GM18907 (cell line): ENCODE measurements at regions not wholly inside any gene's neighbourhood (a gene's known extent, or its start where the extent isn't known, plus 50 kb on each side); places are given as distances from the start of the nearest gene placed in this dataset.

Experiments used
- ATAC-seq: cut with Tn5 transposase; IDR thresholded peaks from one replicate; pipeline ENCODE4 v1.9.1; 2021; ENCODE audit warnings: mild to moderate bottlenecking, moderate library complexity; ENCODE audit not compliant: unreplicated experiment

DNA sequence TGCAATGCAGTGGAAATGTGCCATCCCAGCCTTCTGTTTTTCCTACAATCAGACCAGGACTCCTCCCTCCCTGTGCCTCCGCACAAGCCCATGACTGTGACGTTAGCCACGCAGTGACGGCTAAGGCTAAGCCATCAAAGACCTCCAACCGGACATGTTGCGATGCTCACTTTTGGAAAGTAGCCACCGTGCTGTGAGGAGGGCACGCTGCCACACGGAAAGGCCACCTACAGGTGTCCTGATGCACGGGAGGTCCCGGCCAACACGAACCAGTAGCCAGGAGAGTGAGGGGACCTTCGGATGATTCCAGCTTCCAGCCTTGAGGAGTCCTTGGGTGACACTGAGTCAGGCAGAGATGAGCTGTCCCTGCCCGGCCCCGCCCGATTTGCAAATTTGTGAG is 53.9 kb downstream of the FOXL1 start:
- ATAC-seq: no peak

DNA sequence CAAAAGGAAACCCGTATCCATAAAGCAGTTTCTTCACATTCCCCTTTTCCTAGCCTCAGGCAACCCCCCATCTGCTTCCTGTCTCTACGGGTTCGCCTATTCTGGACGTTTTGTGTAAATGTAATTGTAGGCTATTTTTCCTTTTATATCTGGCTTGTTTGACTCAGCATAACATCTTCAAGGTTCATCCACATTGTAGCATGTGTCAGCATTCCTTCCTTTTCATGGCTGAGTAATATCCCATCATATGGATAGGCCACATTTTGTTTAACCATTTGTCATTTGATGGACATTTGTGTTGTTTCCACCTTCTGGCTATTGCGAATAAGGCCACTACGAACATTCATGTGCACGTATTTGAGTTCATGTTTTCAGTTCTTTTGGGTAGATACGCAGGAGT is 54.6 kb downstream of the FOXL1 start:
- ATAC-seq: no peak

DNA sequence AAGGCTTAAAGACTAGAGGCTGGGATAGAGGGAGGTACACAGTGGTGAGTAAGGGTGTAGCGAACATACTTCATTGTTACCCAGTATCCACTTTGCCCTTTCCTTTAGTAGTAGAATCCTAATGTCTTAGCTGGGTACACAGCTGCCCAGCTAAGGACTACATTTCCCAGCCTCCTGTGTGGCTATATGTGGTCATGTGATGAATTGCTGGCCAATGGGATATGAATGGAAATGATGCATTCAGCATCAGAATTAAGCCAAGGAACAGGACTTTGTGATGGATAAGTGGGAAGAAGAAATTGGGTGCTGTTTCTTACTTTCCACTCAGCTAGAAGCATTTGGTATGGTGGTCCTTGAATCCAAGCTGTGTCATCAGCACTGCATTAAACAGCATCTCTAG is 55.9 kb downstream of the FOXL1 start:
- no peak for ATAC-seq

DNA sequence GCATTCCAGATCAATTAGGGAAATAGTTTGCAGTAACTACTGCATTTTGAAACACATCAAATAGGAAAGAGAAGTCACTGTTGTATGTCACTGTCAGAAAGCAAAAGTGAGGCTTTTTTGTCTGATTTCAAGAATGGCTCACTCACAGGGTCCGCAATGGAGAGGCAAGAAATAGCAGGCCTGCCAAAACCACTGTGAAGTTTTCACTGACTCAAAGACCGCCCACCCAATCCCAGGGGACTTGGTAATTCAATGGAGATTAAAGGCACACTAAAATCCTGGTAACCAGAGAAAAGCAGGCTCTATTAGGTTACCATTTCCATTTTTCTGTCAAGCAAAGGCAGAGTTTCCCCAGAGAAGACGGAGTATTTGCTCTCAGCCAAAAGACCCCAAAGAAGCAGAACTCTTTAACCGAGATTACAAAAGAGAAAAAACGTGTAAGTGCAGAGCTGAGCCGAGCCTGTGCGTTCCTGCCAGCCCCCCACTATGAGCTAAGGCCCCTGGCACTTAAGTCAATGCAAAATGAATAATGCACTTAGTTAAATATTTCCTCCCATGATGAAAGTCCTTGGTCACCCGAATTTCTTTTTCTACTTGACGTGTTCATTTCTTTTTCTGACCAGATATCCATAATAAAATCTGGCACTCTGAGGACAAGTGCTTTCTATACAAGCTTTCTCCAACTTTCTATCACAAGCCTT is 57.0 kb downstream of the FOXL1 start:
- no peak for ATAC-seq

DNA sequence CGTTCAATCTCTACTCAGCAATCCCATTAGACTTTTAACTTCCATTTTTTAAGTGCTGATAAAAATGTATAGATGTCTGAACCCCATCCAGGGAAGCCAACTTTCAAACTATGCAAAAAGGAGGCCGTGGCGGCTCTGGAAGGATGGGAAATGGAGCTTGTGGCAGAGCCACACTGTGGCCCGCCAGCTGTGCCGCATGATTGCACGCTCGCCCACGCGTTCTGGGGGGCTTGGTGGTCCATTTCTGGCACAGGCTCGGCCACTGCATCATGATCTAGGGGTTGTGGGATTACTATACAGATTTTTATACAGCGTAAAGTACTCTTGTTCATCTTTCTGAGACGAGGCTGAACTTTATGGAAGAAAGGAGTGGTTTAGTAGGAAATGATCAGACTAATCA is 57.6 kb downstream of the FOXL1 start:
- no peak for ATAC-seq

DNA sequence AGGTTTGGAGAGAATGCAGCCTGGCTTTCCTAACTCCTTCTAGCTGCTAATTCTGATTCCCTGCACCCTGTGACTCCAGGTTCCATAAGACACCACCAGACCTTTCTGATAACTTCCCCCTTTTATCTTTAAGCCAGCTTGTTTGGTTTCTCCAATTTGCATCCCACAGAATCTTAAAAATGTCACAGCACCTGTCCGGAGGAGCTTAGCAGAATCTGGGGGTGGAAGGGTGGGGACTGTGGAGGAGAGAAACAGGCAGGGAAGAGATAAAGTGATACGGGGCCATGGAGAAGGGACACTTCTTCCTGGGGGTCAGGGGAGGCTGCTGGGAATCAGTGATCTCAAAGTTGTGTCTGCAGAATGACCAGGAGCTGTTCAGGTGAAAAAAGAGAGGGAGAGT is 59.4 kb downstream of the FOXL1 start:
- no peak for ATAC-seq

DNA sequence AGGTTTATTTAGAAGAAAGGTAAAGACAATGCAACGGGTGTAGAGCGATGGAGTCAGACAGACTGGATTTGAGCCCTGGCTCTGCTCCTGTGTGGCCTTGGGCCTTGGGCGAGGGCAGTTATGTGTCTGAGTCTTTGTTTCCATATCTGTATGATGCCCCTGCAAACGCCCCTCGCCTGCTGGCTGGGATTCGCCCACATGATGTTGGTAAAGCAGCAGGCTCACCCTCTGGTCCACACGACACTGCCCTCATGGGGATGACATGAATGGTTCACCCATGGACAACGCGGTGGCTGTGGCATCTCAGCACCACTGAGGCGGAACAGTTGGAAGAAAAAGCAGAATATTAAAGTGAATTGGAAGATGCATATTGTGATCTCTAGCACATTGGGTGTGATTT is 60.3 kb downstream of the FOXL1 start:
- no peak for ATAC-seq

DNA sequence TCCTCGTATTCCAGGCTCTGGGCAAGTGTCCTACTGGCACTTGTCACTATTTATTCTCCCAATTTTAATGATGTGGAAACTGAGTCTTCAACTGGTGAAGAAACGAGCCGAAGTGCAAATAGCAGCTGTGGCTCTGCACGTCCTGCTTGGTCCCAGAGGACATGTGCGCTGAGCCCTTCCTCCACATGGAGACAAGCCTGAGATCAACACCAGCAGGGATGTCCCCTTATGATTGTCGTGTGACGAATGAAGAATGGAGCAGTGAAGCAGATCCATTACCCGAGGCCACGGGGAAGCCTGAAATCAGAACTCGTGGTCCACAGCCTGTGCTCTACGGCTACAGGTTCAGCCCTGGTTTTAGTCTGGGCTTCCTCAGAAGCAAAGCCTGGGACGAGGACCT is 61.0 kb downstream of the FOXL1 start:
- no peak for ATAC-seq

DNA sequence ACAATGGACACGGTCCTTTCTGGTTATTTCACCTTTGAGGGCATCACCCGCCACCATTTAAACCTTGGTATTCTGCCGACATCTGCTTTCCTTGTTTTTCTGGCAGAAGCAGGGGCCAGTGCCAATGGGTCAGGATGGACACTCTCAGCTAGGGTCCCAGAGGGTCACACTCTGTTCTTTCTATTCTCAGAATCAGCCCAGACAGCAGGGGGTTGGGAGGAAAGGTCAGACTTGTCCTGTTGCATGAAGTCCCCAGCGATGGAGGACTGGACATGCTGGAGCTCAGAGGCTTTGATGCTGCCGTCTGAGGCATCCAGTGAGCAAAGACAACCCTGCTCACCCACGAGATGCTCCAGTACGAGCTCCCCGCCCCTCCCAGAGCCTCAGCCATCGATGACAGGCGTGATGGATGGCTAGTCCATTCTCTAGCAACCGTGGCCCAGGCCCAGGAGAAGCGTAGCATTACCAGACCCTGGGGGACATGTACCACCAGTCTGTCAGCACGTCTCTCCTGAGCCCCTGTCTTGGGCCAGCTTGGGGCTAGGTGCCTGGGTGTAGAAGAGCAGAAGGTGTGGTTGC is 62.0 kb downstream of the FOXL1 start:
- no peak for ATAC-seq

DNA sequence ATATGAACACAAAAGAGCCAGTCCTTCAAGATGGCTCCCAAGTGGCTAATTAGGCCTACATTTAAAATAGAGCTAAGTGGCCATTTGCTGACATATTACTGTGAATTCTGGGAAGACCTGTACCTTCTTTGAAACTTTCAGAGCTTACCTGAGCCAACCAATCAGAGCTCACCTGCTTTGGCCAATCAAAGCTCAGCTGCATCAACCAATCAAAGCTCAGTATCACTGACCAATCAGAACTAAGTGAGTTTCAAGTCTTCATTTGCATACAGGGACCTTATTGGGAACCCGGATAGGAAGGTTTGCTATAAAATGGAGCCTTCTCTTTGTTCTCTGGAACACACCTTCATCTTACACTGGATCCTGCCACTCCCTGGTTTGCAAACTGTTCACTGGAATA is 63.7 kb downstream of the FOXL1 start:
- no peak for ATAC-seq

DNA sequence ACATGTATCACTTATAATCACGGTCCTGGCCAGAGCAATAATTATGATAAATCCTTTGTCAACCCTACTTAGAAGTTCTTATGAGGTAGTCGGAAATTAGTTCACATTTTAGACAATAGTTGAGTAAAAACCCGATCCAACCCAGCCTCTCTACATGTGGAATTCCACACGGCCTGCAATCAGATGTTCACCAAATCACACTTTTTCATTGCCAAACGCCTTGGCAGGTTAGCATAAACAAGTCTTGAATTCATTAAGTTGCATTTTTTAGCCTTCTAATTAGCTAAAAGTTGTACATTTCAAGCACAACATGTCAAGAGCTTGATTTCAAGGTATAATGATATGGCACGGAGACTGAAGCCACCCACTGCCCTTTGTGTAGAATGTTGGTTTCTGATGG is 65.3 kb downstream of the FOXL1 start:
- ATAC-seq: no peak

DNA sequence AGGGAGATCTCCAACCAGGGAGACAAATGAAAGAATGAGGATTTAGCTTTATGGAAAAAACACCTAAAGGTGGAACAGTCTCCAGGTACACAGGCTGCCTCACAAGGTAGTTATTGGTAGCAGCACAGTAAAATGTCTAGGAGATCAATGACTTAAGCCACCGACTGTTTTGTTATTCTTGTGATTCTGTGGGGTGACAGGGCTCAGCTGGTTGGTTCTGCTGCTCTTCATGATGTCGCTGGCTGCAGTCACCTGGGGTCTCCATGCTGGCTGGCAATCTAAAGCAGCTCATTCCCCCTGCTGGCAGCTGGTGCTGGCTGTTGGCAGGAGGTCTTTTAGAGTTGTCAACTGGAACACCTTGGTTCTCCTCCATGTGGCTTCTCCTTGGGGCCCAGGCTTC is 69.2 kb downstream of the FOXL1 start:
- no peak for ATAC-seq

DNA sequence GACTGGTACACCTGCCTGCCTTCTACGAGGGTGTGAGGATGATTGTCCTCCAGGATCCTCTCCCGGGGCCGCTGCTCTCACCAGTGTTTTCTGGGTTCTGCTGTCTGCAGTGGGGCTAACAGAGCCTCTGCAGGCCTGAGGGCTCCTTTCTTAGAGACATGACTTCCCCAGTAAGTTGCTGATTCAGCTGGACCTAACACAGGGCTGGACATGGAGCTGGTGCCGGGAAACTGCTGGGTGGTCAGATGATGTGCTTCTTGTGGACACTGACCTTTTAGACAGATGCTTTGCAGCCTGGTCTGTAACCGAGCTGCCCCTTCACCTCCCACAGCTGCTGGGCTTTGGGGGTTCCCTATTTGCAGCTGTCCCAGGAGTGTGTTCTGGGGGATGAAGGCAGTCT is 71.5 kb downstream of the FOXL1 start:
- no peak for ATAC-seq

DNA sequence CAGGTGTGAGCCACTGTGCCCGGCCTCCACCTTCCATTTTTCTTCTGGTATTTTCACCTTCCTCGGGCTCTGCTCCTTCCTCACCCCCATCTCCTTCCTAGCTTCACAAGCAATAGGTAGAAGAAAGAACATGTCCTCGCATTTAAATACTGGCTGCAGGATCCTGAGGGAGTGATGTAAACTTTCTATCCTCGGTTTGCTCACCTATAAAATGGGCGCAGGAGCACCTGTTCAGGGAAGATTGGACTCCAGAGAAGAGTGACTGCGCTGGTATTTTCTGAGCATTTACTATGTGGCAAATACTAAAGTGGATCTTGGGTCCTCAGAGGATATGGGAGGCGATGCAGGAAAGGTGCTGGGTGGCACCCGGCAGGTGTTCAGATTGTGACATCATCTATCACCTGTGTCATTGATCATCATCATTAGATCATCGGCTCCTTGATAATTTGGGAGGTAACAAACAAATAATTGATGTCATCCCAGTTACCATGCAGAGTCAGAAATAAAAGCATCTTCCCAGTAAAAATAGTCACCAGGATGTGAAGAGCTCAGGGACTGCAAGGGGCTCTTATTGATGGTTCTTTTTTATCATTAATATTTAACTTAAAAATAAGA is 72.8 kb downstream of the FOXL1 start:
- ATAC-seq: no peak

DNA sequence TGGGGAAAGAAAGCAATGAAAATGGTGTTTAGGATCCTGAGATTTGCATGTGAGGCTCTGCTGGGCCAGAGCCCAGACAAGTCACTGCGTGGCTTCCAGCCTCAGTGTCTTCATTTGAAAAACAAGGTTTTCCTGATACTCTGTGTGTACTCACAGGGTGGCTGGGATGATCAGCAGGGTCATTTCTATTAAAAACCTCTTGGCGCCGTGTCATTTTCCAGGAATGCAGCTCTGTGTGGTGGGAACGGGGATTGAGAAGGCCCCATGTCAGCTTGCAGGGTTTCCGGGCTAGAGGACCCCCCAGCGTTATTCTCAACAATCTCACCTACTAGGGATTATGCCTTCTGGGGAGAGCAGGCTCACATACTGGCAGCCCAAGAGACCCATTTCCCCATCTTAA is 73.5 kb downstream of the FOXL1 start:
- ATAC-seq: no peak

DNA sequence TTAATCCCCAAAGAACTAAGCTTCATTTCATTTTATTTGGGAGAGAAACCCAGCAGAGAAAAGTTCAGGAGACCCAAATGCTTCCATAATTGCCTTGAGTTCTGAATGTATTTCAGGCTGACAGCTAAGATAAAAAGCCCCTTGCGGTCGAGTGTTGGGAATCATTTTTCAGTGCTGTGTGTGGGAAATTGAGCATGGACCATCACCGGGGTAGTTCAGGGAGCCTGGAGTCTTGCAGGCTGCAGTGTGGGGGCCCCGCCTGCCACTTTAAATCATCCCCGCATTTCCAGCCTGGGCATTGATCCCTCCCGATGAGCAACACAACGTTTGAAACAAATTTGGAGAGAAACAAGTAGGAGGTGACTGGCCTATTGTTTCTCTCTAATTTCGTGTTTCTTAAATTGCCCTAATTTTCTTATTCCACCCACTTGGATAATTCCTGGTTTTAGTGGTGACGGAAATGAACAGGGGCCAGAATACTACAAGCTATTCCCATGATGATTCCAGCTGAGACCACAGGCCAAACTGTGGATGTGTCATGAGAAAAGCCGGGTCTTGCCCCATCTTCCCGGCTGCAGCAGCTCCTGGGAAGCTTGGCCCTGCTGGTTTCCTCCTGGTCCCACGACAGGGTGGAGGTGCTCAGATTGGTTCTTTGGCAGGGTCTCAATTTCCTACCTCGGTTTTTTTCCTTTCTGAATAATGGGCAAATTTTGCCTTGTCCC is 75.1 kb downstream of the FOXL1 start:
- ATAC-seq: no peak

DNA sequence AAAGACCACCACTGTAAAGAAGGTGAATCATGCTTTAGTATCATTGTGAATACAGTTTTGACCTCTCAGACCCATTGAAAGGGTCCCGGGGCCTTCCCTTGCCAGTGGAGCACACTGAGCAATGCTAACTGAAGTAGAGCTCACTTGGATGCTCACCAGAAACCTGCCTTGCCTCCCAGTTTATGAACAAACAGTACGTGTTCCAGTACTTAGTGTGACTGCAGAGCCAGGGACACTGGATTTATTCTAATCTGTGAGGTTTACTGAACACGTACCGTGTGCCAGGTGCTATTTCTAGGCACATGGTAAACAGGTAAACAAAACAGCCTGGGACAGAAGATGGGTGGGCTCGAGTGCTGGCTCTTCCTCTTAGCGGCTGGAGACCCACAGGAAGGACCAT is 79.6 kb downstream of the FOXL1 start:
- ATAC-seq: no peak

DNA sequence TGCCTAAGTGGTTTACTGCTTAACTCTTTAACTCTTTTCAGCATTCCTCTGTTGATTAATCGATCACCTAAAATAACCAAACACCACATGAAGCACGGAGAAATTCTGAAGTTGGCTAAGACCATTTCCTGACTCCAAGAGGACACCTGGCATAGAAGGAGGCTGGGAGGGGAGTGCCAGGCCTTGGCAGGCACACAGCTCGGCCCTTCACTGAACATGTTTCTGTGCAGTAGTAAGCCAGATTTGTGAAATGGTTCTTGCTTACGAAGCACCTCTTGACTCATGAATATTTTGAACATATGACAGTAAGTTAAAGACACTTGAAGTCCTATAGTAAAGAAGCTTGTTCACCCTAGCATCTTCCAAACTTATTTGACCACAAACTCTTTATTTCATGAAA is 82.3 kb downstream of the FOXL1 start:
- no peak for ATAC-seq

DNA sequence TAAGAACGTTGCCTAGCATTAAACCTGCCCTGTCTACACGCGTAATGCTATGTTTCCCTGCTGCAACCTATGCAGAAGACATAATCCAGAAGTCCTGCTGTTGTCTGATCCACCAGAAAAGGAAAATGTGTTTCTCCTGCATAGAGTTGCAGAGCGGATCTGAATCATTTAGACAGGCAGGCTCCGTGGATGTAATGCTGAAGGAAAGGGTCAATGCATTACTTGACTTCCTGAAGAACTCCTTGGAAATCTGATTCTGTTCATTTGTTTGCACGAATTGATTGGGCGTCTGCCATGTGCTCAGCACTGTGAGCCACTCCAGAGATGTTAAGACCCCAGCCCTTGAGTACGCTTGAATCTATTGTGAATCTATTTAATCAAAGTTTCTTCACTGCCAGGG is 83.4 kb downstream of the FOXL1 start:
- no peak for ATAC-seq

DNA sequence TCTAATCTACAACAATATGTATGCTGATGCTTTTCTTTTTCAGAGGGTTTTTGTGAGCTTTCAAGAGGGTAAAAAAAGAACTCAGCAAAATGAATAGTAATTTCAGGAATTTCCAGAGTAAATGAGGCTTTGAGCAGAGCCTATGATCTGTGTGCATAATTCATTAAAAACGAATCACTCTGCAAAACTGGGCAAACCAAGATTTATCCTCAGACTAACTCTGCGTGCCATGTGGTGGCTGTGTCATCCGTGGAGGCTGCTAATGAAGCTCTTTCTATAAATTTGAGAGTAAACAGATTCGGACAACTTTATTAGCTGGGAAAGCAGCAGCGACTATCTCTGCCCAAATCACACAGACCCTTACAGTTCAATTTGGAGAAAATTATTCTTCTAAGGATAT is 83.8 kb downstream of the FOXL1 start:
- ATAC-seq: no peak

DNA sequence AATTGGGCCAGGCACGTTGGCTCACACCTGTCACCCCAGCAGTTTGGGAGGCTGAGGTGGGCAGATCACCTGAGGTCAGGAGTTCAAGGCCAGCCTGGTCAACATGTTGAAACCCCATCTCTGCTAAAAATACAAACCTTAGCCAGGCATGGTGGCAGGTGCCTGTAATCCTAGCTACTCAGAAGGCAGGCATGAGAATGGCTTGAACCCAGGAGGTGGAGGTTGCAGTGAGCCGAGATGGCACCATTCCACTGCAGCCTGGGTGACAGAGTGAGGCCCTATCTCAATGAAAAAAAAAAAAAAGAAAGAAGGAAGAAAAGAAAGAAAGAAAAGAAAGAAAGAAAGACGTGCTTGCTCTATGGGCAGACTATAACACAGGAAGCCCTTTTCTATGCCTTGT is 84.4 kb downstream of the FOXL1 start:
- ATAC-seq: no peak
